ENCODE measurements at regions not wholly inside any gene's neighbourhood (a gene's known extent, or its start where the extent isn't known, plus 50 kb on each side); places are given as distances from the start of the nearest gene placed in this dataset.

DNA sequence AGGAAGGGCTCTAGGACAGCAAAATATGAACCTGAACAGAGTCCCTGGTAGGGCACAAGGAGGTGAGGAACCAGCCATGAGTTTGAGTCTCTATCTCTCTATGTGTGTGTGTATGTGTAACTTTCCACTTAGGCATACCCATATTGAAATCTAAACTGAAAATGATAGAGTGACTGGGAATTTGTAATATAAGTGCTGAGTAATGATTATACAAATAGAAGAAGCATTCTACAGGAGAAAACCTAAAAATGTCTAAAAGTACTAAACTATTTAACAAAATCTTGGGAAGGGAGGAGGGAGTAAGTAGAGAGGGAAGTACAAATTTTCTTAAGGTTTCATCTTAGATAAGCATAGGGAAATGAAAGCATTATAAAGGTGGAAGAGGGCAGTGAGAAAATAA lies 97.1 kb upstream of the ZC3H12C start:
- H3K4me3 ChIP-seq: no peak overlapping the region

DNA sequence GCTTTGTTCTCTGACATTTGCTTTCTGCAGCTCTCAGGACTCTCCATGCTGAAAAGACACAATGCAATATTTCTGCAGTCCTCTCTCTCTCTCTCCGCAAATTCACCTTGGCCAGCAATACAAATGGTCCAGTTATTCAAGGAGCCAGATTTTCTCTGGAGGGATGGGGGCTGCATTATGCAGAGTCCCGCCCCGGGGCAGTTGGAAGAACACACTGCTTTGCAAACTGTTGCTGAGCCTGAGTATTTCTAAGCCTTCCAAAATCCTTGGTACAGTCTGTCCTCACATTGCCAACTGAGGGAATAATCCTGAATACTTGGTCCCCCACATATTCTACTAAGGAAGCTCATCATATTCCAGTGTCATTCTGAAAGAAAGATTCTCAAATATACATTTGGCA lies 94.3 kb upstream of the ZC3H12C start:
- Histone ChIP-seq H3K9me3 (no peaks in the 10 kb centered on the region), H3K4me3 (no peak overlapping the region), H3K36me3 (no peaks in the 10 kb centered on the region), H3K27me3 (replicated peaks in 1 of 7) (peaks cover 0 to 8% (median 0%) of the 10 kb centered on the region in 7 donors), H3K4me1 (no peaks in the 10 kb centered on the region), H3K27ac (no peak overlapping the region)
- WGBS, 5 donors: 78 to 99% (median 94%) methylated on average over 3 of the region's 3 CpGs
- DNase-seq: no peak
- no peak for TF ChIP-seq POLR2AphosphoS5 (IDR thresholded peaks at IDR 0.05)
- TF ChIP-seq, protein P1, sequence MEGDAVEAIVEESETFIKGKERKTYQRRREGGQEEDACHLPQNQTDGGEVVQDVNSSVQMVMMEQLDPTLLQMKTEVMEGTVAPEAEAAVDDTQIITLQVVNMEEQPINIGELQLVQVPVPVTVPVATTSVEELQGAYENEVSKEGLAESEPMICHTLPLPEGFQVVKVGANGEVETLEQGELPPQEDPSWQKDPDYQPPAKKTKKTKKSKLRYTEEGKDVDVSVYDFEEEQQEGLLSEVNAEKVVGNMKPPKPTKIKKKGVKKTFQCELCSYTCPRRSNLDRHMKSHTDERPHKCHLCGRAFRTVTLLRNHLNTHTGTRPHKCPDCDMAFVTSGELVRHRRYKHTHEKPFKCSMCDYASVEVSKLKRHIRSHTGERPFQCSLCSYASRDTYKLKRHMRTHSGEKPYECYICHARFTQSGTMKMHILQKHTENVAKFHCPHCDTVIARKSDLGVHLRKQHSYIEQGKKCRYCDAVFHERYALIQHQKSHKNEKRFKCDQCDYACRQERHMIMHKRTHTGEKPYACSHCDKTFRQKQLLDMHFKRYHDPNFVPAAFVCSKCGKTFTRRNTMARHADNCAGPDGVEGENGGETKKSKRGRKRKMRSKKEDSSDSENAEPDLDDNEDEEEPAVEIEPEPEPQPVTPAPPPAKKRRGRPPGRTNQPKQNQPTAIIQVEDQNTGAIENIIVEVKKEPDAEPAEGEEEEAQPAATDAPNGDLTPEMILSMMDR (IDR thresholded peaks at IDR 0.05 in 8 of 11, conservative IDR thresholded peaks at IDR 0.05 in 3 of 11): no peak
- TF ChIP-seq POLR2A (IDR thresholded peaks at IDR 0.05): no peak
- intact Hi-C loops (cut with DNase I; ENCODE audit: low total_unique reads): no loop called here

More for the DNA sequence above, 97.1 kb upstream of the ZC3H12C start:
- TF ChIP-seq POLR2AphosphoS5 (IDR thresholded peaks at IDR 0.05): no peak
- TF ChIP-seq, protein P1 (IDR thresholded peaks at IDR 0.05 in 8 of 11, conservative IDR thresholded peaks at IDR 0.05 in 3 of 11): no peak
- no peak for TF ChIP-seq POLR2A (IDR thresholded peaks at IDR 0.05)
- H3K27ac ChIP-seq: no peak overlapping the region
- no peaks in the 10 kb centered on the region for H3K4me1 ChIP-seq
- H3K9me3 ChIP-seq: no peaks in the 10 kb centered on the region
- no peaks in the 10 kb centered on the region for H3K27me3 ChIP-seq (replicated peaks in 1 of 7)
- intact Hi-C loops (cut with DNase I; ENCODE audit: low total_unique reads): no loop called here
- no peak for DNase-seq
- no peaks in the 10 kb centered on the region for H3K36me3 ChIP-seq

DNA sequence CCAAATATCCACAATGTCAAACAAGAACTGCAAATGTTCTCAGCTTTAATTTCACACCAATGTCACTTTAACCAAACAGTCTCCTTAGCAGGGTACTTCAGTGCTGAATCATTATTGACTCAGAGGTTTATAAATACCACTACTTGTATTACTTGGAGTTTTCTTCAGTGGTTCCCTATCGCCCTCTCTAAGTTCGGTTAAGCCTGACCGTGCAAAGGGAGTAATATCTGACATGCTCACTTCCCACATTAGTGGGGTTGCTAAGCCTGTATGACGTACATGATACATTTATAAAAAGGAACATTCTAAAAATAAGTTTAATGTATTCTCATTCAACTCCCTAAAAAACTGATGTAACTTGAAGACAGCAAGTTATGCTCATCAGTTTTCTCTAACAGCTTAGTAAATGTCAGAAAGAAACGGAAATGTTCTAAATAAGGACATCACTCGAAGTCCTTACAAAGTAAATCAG lies 93.1 kb upstream of the ZC3H12C start:
- no peak overlapping the region for H3K27ac ChIP-seq
- H3K36me3 ChIP-seq: no peaks in the 10 kb centered on the region
- TF ChIP-seq POLR2AphosphoS5 (IDR thresholded peaks at IDR 0.05) (no peak), POLR2A (IDR thresholded peaks at IDR 0.05) (no peak)
- TF ChIP-seq, protein P1 (IDR thresholded peaks at IDR 0.05 in 8 of 11, conservative IDR thresholded peaks at IDR 0.05 in 3 of 11): no peak
- intact Hi-C loops (cut with DNase I; ENCODE audit: low total_unique reads): no loop called here
- WGBS, 5 donors: 42 to 50% (median 43%) methylated on average over 6 of the region's 6 CpGs
- H3K4me3 ChIP-seq: no peak overlapping the region
- no peaks in the 10 kb centered on the region for H3K4me1 ChIP-seq
- H3K9me3 ChIP-seq: no peaks in the 10 kb centered on the region
- peaks cover 0 to 8% (median 0%) of the 10 kb centered on the region in 7 donors for H3K27me3 ChIP-seq (replicated peaks in 1 of 7)
- DNase-seq: no peak

DNA sequence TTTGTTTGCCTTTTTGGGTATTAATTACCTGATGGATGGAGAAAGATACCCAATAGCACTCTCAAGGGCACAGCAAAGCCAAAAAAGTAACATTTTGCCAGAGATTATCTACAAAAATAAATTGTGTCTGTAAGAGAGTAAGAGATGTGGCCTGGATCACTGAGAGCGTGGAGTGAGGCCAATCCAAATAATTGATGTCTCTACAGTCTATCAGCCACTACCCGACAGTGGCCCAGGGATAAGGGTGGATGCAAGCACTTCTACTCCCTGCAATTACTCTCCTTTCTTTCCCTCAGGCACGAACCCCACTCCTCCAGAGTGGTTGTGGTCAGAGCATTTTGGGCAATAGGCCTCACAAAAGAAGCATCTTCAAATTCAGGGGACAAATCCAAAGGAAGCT lies 92.3 kb upstream of the ZC3H12C start:
- Histone ChIP-seq H3K9me3 (no peaks in the 10 kb centered on the region), H3K27ac (no peak overlapping the region), H3K27me3 (replicated peaks in 1 of 7) (peaks cover 0 to 8% (median 0%) of the 10 kb centered on the region in 7 donors), H3K36me3 (no peaks in the 10 kb centered on the region), H3K4me3 (no peak overlapping the region), H3K4me1 (no peaks in the 10 kb centered on the region)
- DNase-seq: no peak
- TF ChIP-seq POLR2AphosphoS5 (IDR thresholded peaks at IDR 0.05): no peak
- TF ChIP-seq, protein P1 (IDR thresholded peaks at IDR 0.05 in 8 of 11, conservative IDR thresholded peaks at IDR 0.05 in 3 of 11): no peak
- no peak for TF ChIP-seq POLR2A (IDR thresholded peaks at IDR 0.05)
- 75 to 89% (median 84%) methylated on average over 3 of the region's 3 CpGs for WGBS, 5 donors
- intact Hi-C loops (cut with DNase I; ENCODE audit: low total_unique reads): no loop called here

All from spleen (tissue), 11 donors.